Transverse colon (tissue), 4 donors: ENCODE measurements at regions not wholly inside any gene's neighbourhood (a gene's known extent, or its start where the extent isn't known, plus 50 kb on each side); places are given as distances from the start of the nearest gene placed in this dataset.

Source experiments
- DNase-seq: peaks from one replicate; pipeline ENCODE4 v3.0.0-alpha.2; 2019
- H3K27ac ChIP-seq, 4 donors: fragments of 200-600 bp; sonication (generic); 2 replicates each; pipeline ENCODE4 v1.5.1; 2016 to 2018; ENCODE audit warnings: inconsistent platforms in 4 of 4
- H3K27me3 ChIP-seq: fragments of 200-600 bp; sonication (generic); 2 replicates; pipeline ENCODE4 v1.5.1; 2017; ENCODE audit warnings: inconsistent platforms
- H3K36me3 ChIP-seq, 4 donors: fragments of 200-600 bp; sonication (generic); 2 replicates each; pipeline ENCODE4 v1.5.1; 2017 to 2019; ENCODE audit warnings: inconsistent platforms in 4 of 4
- H3K4me1 ChIP-seq, 4 donors: fragments of 200-600 bp; sonication (generic); 2 replicates each; pipeline ENCODE4 v1.5.1; 2017 to 2020; ENCODE audit warnings: inconsistent platforms in 4 of 4
- H3K4me3 ChIP-seq, 4 donors: fragments of 200-600 bp; sonication (generic); 1 replicate in 1 of 4; 2 replicates in 3 of 4; pipeline versions ENCODE4 v1.5.1 to v1.6.1; 2017 to 2019; ENCODE audit warnings: inconsistent platforms in 4 of 4
- H3K9me3 ChIP-seq, 2 donors: fragments of 200-600 bp; sonication (generic); 2 replicates each; pipeline ENCODE4 v1.5.1; 2017 to 2019; ENCODE audit warnings: inconsistent platforms in 2 of 2
- EP300 ChIP-seq: sonication (generic); formaldehyde crosslinking; IDR thresholded peaks from one replicate; pipeline ENCODE4 v1.6.1; 2017; ENCODE audit warnings: antibody characterized with exemption, low read depth
- POLR2A ChIP-seq: fragments of 450-650 bp; IDR thresholded peaks from one replicate; pipeline ENCODE4 v1.6.1; 2016; ENCODE audit warnings: antibody characterized with exemption, mild to moderate bottlenecking, moderate library complexity
- POLR2AphosphoS5 ChIP-seq, 3 donors: sonication (generic); formaldehyde crosslinking; IDR thresholded peaks; one replicate each; pipeline ENCODE4 v1.6.1; 2016; ENCODE audit warnings: antibody characterized with exemption in 3 of 3
- WGBS, 2 donors: methylation state at CpG; one replicate each; pipeline ENCODE4 v1.1.5; 2018; ENCODE audit warnings: low coverage in 1 of 2; 5-methylcytosine and 5-hydroxymethylcytosine counted together
- in situ Hi-C, 4 donors: fragments of 200-750 bp; cut with MboI; loops; one replicate each; pipeline versions ENCODE4 v1.15.0 to v1.15.1; 2017; ENCODE audit warnings: low sequenced_read_pairs in 3 of 4, low pct_ligation_motif_present in 1 of 4, low pct_unique_long_range_greater_than_20kb in 1 of 4
- intact Hi-C: fragments of 100-400 bp; cut with DNase I; formaldehyde crosslinking; loops from one replicate; pipeline ENCODE4 v1.15.1; 2023; ENCODE audit warnings: low total_unique reads
- TF ChIP-seq, protein P1 (sequence below), 5 experiments: fragments of 200-600 bp in 3 of 5; fragments of 450-650 bp in 2 of 5; sonication (generic) in 3 of 5; IDR thresholded peaks; 1 replicate in 2 of 5; 2 replicates in 3 of 5; pipeline ENCODE4 v1.5.1; 2016 to 2017; ENCODE audit warnings: antibody characterized with exemption in 5 of 5, inconsistent platforms in 3 of 5, mild to moderate bottlenecking in 2 of 5, moderate library complexity in 1 of 5

- in situ Hi-C loops: no loop called here
- DNase-seq: no peak
- no peak overlapping the region for H3K4me3 ChIP-seq
- 71% methylated on average over 10 of the region's 10 CpGs; no CpG with 5 or more reads in 1 of the 2 donors for WGBS, 2 donors
- H3K36me3 ChIP-seq: no peaks in the 10 kb centered on the region
- intact Hi-C loops: no loop called here
- no peaks in the 10 kb centered on the region for H3K9me3 ChIP-seq
- H3K27me3 ChIP-seq: no peaks in the 10 kb centered on the region
- TF ChIP-seq POLR2AphosphoS5 (IDR thresholded peaks at IDR 0.05): no peak
- no peak overlapping the region for H3K27ac ChIP-seq
- no peaks in the 10 kb centered on the region for H3K4me1 ChIP-seq
Measured at GRCh38 chr9:135016876-135017275, 70.6 kb upstream of the OLFM1 start.

- Histone ChIP-seq H3K27ac (no peak overlapping the region), H3K27me3 (no peaks in the 10 kb centered on the region), H3K4me3 (no peak overlapping the region), H3K4me1 (no peaks in the 10 kb centered on the region), H3K9me3 (no peaks in the 10 kb centered on the region), H3K36me3 (no peaks in the 10 kb centered on the region)
- in situ Hi-C loops: no loop called here
- no peak for TF ChIP-seq POLR2A
- TF ChIP-seq POLR2AphosphoS5 (IDR thresholded peaks at IDR 0.05): no peak
- TF ChIP-seq EP300: no peak
- TF ChIP-seq, protein P1, sequence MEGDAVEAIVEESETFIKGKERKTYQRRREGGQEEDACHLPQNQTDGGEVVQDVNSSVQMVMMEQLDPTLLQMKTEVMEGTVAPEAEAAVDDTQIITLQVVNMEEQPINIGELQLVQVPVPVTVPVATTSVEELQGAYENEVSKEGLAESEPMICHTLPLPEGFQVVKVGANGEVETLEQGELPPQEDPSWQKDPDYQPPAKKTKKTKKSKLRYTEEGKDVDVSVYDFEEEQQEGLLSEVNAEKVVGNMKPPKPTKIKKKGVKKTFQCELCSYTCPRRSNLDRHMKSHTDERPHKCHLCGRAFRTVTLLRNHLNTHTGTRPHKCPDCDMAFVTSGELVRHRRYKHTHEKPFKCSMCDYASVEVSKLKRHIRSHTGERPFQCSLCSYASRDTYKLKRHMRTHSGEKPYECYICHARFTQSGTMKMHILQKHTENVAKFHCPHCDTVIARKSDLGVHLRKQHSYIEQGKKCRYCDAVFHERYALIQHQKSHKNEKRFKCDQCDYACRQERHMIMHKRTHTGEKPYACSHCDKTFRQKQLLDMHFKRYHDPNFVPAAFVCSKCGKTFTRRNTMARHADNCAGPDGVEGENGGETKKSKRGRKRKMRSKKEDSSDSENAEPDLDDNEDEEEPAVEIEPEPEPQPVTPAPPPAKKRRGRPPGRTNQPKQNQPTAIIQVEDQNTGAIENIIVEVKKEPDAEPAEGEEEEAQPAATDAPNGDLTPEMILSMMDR (IDR thresholded peaks at IDR 0.05): no peak
- intact Hi-C loops: no loop called here
- WGBS, 2 donors: 51 to 80% methylated on average over 1 to 4 of the region's 4 CpGs
- DNase-seq: no peak
Measured at GRCh38 chr9:135017899-135018298, 69.6 kb upstream of the OLFM1 start.

GRCh38 chr9:135018306-135018915, 69.1 kb upstream of the OLFM1 start:
- no peak for DNase-seq
- TF ChIP-seq, protein P1 (IDR thresholded peaks at IDR 0.05): no peak
- TF ChIP-seq EP300 (no peak), POLR2AphosphoS5 (IDR thresholded peaks at IDR 0.05) (no peak), POLR2A (no peak)
- H3K27ac ChIP-seq: no peak overlapping the region
- WGBS, 2 donors: 57 to 83% methylated on average over 2 to 13 of the region's 13 CpGs
- intact Hi-C loops (no loop called here), in situ Hi-C loops (no loop called here)
- H3K4me3 ChIP-seq: no peak overlapping the region
- no peaks in the 10 kb centered on the region for H3K27me3 ChIP-seq
- H3K4me1 ChIP-seq: no peaks in the 10 kb centered on the region
- no peaks in the 10 kb centered on the region for H3K36me3 ChIP-seq
- H3K9me3 ChIP-seq: no peaks in the 10 kb centered on the region

DNA sequence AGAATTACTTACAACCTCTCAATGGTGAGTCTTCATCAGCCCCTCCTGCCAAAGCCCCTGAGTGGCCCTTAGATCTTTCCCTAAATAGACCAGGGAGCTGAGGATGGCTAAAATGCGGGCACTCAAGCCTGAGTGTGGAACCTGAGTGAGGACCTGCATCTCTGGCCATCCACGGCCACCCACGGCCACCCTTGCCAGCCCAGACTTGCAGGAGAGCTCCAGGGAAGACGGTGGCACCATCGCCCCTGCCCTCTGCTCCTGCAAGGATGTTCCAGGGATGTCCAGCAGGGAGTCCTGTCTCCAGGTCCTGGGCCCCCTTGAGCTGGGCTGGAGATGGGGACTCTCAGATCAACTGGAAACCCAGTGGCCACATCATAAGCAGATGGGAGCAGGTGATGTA, 68.2 kb upstream of the OLFM1 start:
- TF ChIP-seq EP300: no peak
- no peak for TF ChIP-seq POLR2A
- TF ChIP-seq, protein P1 (IDR thresholded peaks at IDR 0.05): no peak
- TF ChIP-seq POLR2AphosphoS5 (IDR thresholded peaks at IDR 0.05): no peak
- intact Hi-C loops: no loop called here
- no peaks in the 10 kb centered on the region for H3K9me3 ChIP-seq
- DNase-seq: no peak
- 77% methylated on average over 5 of the region's 5 CpGs; no CpG with 5 or more reads in 1 of the 2 donors for WGBS, 2 donors
- H3K27me3 ChIP-seq: no peaks in the 10 kb centered on the region
- H3K27ac ChIP-seq: no peak overlapping the region
- no peaks in the 10 kb centered on the region for H3K36me3 ChIP-seq
- H3K4me3 ChIP-seq: no peak overlapping the region
- in situ Hi-C loops: no loop called here
- H3K4me1 ChIP-seq: no peaks in the 10 kb centered on the region
